ENCODE measurements at regions not wholly inside any gene's neighbourhood (a gene's known extent, or its start where the extent isn't known, plus 50 kb on each side); places are given as distances from the start of the nearest gene placed in this dataset.

GRCh38 chr2:150182566-150183235 lies 304.8 kb downstream of the RND3 start:
- H3K9me3 ChIP-seq (replicated peaks; ENCODE audit: control insufficient read depth, insufficient read depth, low read length), result no peaks in the 10 kb centered on the region
- BruUV-seq (replicated peaks), result no TSS peak
- no peaks in the 10 kb centered on the region for H3K36me3 ChIP-seq (ENCODE audit: control insufficient read depth in 2 of 2, extremely low read depth in 1 of 2, insufficient read depth in 2 of 2, low read length in 2 of 2)
- H4K20me1 ChIP-seq (replicated peaks; ENCODE audit: control insufficient read depth, extremely low read depth, insufficient read depth, low read length), result no peaks in the 10 kb centered on the region
- no peaks in the 10 kb centered on the region for H3K27me3 ChIP-seq (ENCODE audit: control insufficient read depth in 2 of 2, insufficient read depth in 2 of 2, low read length in 2 of 2)
- H3K9me1 ChIP-seq (replicated peaks; ENCODE audit: control insufficient read depth, extremely low read depth, insufficient read depth, low read length), result no peaks in the 10 kb centered on the region
- dilution Hi-C loops (cut with MboI; ENCODE audit: extremely low pct_ligation_motif_present, low sequenced_read_pairs) (no loop called here), intact Hi-C loops (cut with micrococcal nuclease) (no loop called here)
- no peak overlapping the region for H3K4me3 ChIP-seq (replicated peaks in 1 of 3; ENCODE audit: insufficient read depth in 1 of 3, low read depth in 1 of 3, low read length in 3 of 3)
- H2AFZ ChIP-seq (ENCODE audit: low read depth, low read length), result no peak overlapping the region
- peak; percentile 39 for DNase-seq (ENCODE audit: low read depth, low spot score)
- H3K79me2 ChIP-seq (ENCODE audit: control insufficient read depth, insufficient read depth, low read length), result no peaks in the 10 kb centered on the region
- H3K9ac ChIP-seq (replicated peaks; ENCODE audit: extremely low read depth, insufficient read depth, low read length), result no peak overlapping the region
- FAIRE-seq, result no peak
- CTCF ChIA-PET, result no interaction called here
- H3K4me2 ChIP-seq (ENCODE audit: insufficient read depth, low read length), result no peak overlapping the region
- no peak for TF ChIP-seq EZH2 (IDR thresholded peaks at IDR 0.05; ENCODE audit: borderline replicate concordance, low read depth, low read length, severe bottlenecking)
- no peak overlapping the region for H3K27ac ChIP-seq (ENCODE audit: insufficient read depth, low read depth, low read length)
- POLR2A ChIA-PET, result no interaction called here
- peaks cover 5% of the 10 kb centered on the region for H3K4me1 ChIP-seq (ENCODE audit: control insufficient read depth, extremely low read depth, insufficient read depth, low read length)

- Histone ChIP-seq H3K27ac (ENCODE audit: insufficient read depth, low read depth, low read length) (no peak overlapping the region), H3K4me3 (replicated peaks in 1 of 3; ENCODE audit: insufficient read depth in 1 of 3, low read depth in 1 of 3, low read length in 3 of 3) (no peak overlapping the region), H3K9ac (replicated peaks; ENCODE audit: extremely low read depth, insufficient read depth, low read length) (no peak overlapping the region), H2AFZ (ENCODE audit: low read depth, low read length) (no peak overlapping the region), H3K27me3 (ENCODE audit: control insufficient read depth in 2 of 2, insufficient read depth in 2 of 2, low read length in 2 of 2) (no peaks in the 10 kb centered on the region), H4K20me1 (replicated peaks; ENCODE audit: control insufficient read depth, extremely low read depth, insufficient read depth, low read length) (no peaks in the 10 kb centered on the region), H3K9me1 (replicated peaks; ENCODE audit: control insufficient read depth, extremely low read depth, insufficient read depth, low read length) (peaks cover 2% of the 10 kb centered on the region), H3K9me3 (replicated peaks; ENCODE audit: control insufficient read depth, insufficient read depth, low read length) (no peaks in the 10 kb centered on the region), H3K79me2 (ENCODE audit: control insufficient read depth, insufficient read depth, low read length) (no peaks in the 10 kb centered on the region), H3K36me3 (ENCODE audit: control insufficient read depth in 2 of 2, extremely low read depth in 1 of 2, insufficient read depth in 2 of 2, low read length in 2 of 2) (no peaks in the 10 kb centered on the region), H3K4me2 (ENCODE audit: insufficient read depth, low read length) (no peak overlapping the region), H3K4me1 (ENCODE audit: control insufficient read depth, extremely low read depth, insufficient read depth, low read length) (peaks cover 8% of the 10 kb centered on the region)
- CTCF ChIA-PET, result no interaction called here
- DNase-seq (ENCODE audit: low read depth, low spot score), result no peak
- BruUV-seq (replicated peaks), result no TSS peak
- POLR2A ChIA-PET, result no interaction called here
- dilution Hi-C loops (cut with MboI; ENCODE audit: extremely low pct_ligation_motif_present, low sequenced_read_pairs), result no loop called here
- intact Hi-C loops (cut with micrococcal nuclease), result no loop called here
- no peak for FAIRE-seq
- TF ChIP-seq EZH2 (IDR thresholded peaks at IDR 0.05; ENCODE audit: borderline replicate concordance, low read depth, low read length, severe bottlenecking) (no peak), MAX (IDR thresholded peaks at IDR 0.05; ENCODE audit: insufficient read depth, insufficient read length) (no peak), FOS (IDR thresholded peaks at IDR 0.05; ENCODE audit: borderline replicate concordance, insufficient read depth, low read length) (no peak), POLR2A (IDR thresholded peaks at IDR 0.05; ENCODE audit: low read depth, low read length) (no peak), CTCF (IDR thresholded peaks at IDR 0.05; ENCODE audit: extremely low read depth in 1 of 2, insufficient read depth in 1 of 2, low read depth in 1 of 2, low read length in 2 of 2) (no peak), MYC (IDR thresholded peaks at IDR 0.05; ENCODE audit: low read depth, low read length) (no peak), JUN (IDR thresholded peaks at IDR 0.05; ENCODE audit: borderline replicate concordance, insufficient read depth, insufficient read length, low read depth) (no peak), GATA2 (IDR thresholded peaks at IDR 0.05; ENCODE audit: insufficient read depth, insufficient read length, low read depth, low read length) (no peak), POLR2AphosphoS5 (IDR thresholded peaks at IDR 0.05; ENCODE audit: insufficient read depth, low read depth, low read length) (no peak)
These were observed 308.9 kb downstream of the RND3 start for GRCh38 chr2:150178591-150178990.
